IMR-90 (cell line): ENCODE measurements at regions not wholly inside any gene's neighbourhood (a gene's known extent, or its start where the extent isn't known, plus 50 kb on each side); places are given as distances from the start of the nearest gene placed in this dataset.

Experiments used
- BHLHE40 ChIP-seq: fragments of 150-350 bp; IDR thresholded peaks from 2 replicates; pipeline ENCODE4 v1.6.1; 2016; ENCODE audit warnings: mild to moderate bottlenecking, low read depth, low read length
- CEBPB ChIP-seq: IDR thresholded peaks from 2 replicates; pipeline ENCODE4 v1.6.1; 2012; ENCODE audit warnings: low read depth, low read length, improper control_type of control experiment
- MAZ ChIP-seq: IDR thresholded peaks from 2 replicates; pipeline ENCODE4 v1.6.1; 2012; ENCODE audit warnings: low read depth, mild to moderate bottlenecking, low read length, improper control_type of control experiment, moderate library complexity, borderline replicate concordance
- MXI1 ChIP-seq: IDR thresholded peaks from 2 replicates; pipeline ENCODE4 v1.6.1; 2012; ENCODE audit warnings: low read depth, mild to moderate bottlenecking, low read length, moderate library complexity, borderline replicate concordance
- POLR2A ChIP-seq: IDR thresholded peaks from 2 replicates; pipeline ENCODE4 v1.6.1; 2012; ENCODE audit warnings: mild to moderate bottlenecking, low read depth, low read length
- RAD21 ChIP-seq: IDR thresholded peaks from 2 replicates; pipeline ENCODE4 v1.6.1; 2012; ENCODE audit warnings: low read length, improper control_type of control experiment
- RFX5 ChIP-seq: IDR thresholded peaks from 2 replicates; pipeline ENCODE4 v1.8.0; 2012; ENCODE audit warnings: low read depth, mild to moderate bottlenecking, low read length, moderate library complexity
- TF ChIP-seq, protein P1 (sequence below): conservative IDR thresholded peaks from 2 replicates; pipeline ENCODE4 v1.5.1; 2012; ENCODE audit warnings: mild to moderate bottlenecking, low read depth, low read length, improper control_type of control experiment
- TF ChIP-seq, protein P2 (sequence below): fragments of 150-350 bp; IDR thresholded peaks from 2 replicates; pipeline ENCODE4 v1.6.1; 2016; ENCODE audit warnings: low read depth, mild to moderate bottlenecking, low read length, moderate library complexity, borderline replicate concordance

GRCh38 chr21:16205527-16205926 lies 475.7 kb downstream of the USP25 start:
- TF ChIP-seq, protein P1, sequence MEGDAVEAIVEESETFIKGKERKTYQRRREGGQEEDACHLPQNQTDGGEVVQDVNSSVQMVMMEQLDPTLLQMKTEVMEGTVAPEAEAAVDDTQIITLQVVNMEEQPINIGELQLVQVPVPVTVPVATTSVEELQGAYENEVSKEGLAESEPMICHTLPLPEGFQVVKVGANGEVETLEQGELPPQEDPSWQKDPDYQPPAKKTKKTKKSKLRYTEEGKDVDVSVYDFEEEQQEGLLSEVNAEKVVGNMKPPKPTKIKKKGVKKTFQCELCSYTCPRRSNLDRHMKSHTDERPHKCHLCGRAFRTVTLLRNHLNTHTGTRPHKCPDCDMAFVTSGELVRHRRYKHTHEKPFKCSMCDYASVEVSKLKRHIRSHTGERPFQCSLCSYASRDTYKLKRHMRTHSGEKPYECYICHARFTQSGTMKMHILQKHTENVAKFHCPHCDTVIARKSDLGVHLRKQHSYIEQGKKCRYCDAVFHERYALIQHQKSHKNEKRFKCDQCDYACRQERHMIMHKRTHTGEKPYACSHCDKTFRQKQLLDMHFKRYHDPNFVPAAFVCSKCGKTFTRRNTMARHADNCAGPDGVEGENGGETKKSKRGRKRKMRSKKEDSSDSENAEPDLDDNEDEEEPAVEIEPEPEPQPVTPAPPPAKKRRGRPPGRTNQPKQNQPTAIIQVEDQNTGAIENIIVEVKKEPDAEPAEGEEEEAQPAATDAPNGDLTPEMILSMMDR, result no peak
- TF ChIP-seq POLR2A (no peak), MAZ (no peak), BHLHE40 (no peak), RAD21 (no peak), MXI1 (no peak), CEBPB (no peak), RFX5 (no peak)
- TF ChIP-seq, protein P2, sequence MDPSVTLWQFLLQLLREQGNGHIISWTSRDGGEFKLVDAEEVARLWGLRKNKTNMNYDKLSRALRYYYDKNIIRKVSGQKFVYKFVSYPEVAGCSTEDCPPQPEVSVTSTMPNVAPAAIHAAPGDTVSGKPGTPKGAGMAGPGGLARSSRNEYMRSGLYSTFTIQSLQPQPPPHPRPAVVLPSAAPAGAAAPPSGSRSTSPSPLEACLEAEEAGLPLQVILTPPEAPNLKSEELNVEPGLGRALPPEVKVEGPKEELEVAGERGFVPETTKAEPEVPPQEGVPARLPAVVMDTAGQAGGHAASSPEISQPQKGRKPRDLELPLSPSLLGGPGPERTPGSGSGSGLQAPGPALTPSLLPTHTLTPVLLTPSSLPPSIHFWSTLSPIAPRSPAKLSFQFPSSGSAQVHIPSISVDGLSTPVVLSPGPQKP, result no peak
